AG04449 (cell line): ENCODE measurements at regions not wholly inside any gene's neighbourhood (a gene's known extent, or its start where the extent isn't known, plus 50 kb on each side); places are given as distances from the start of the nearest gene placed in this dataset.

Source experiments
- CTCF ChIA-PET: fragments of 350-600 bp; formaldehyde crosslinking; extraction: SDS; loops from one replicate; lab custom pipeline; 2021; ENCODE audit warnings: antibody characterized with exemption; lab: Yijun Ruan, JAX
- POLR2A ChIA-PET: fragments of 400-600, 350-600 bp; formaldehyde crosslinking; extraction: SDS; loops from one replicate; lab custom pipeline; 2020; ENCODE audit warnings: antibody characterized with exemption, inconsistent platforms; lab: Yijun Ruan, JAX
- DNase-seq: peaks from one replicate; pipeline ENCODE4 v3.0.0-alpha.2; 2010; ENCODE audit warnings: low read depth, low spot score
- H3K4me3 ChIP-seq: 2 replicates; pipeline ENCODE4 v1.5.1; 2011; ENCODE audit warnings: low read depth, mild to moderate bottlenecking, control low read depth, low read length
- CTCF ChIP-seq: IDR thresholded peaks from one replicate; pipeline ENCODE4 v1.5.1; 2011; ENCODE audit warnings: mild to moderate bottlenecking, moderate library complexity, low read length, control low read depth, inconsistent platforms; ENCODE audit not compliant: insufficient read depth; ENCODE audit errors: missing control alignments

GRCh38 chr3:135440233-135440632 is 525.3 kb upstream of the PPP2R3A start:
- ChIA-PET POLR2A (no interaction called here), CTCF (no interaction called here)
- H3K4me3 ChIP-seq = no peak overlapping the region
- no peak for DNase-seq
- no peak for TF ChIP-seq CTCF

GRCh38 chr3:135440746-135441145 is 524.8 kb upstream of the PPP2R3A start:
- TF ChIP-seq CTCF = no peak
- no peak for DNase-seq
- ChIA-PET CTCF (no interaction called here), POLR2A (no interaction called here)
- H3K4me3 ChIP-seq = no peak overlapping the region

- no peak for TF ChIP-seq CTCF
- POLR2A ChIA-PET = no interaction called here
- no peak for DNase-seq
- CTCF ChIA-PET = no interaction called here
- H3K4me3 ChIP-seq = no peak overlapping the region
These were observed 521.5 kb upstream of the PPP2R3A start for GRCh38 chr3:135444058-135444457.

GRCh38 chr3:135447483-135447882 is 518.0 kb upstream of the PPP2R3A start:
- TF ChIP-seq CTCF = no peak
- POLR2A ChIA-PET = no interaction called here
- CTCF ChIA-PET = no interaction called here
- H3K4me3 ChIP-seq = no peak overlapping the region
- DNase-seq = no peak

- ChIA-PET CTCF (no interaction called here), POLR2A (no interaction called here)
- H3K4me3 ChIP-seq = no peak overlapping the region
- no peak for DNase-seq
- no peak for TF ChIP-seq CTCF
These were observed 517.0 kb upstream of the PPP2R3A start for GRCh38 chr3:135448520-135448919.

GRCh38 chr3:135449046-135449445 is 516.5 kb upstream of the PPP2R3A start:
- no peak for TF ChIP-seq CTCF
- DNase-seq = no peak
- no peak overlapping the region for H3K4me3 ChIP-seq
- CTCF ChIA-PET = no interaction called here
- POLR2A ChIA-PET = no interaction called here
